NCI-H748 (cell line): ENCODE measurements at regions not wholly inside any gene's neighbourhood (a gene's known extent, or its start where the extent isn't known, plus 50 kb on each side); places are given as distances from the start of the nearest gene placed in this dataset.

Experiments used
- DNase-seq: peaks from one replicate; lab custom pipeline; 2025; ENCODE audit not compliant: unreplicated experiment; lab: John Stamatoyannopoulos, UW

DNA sequence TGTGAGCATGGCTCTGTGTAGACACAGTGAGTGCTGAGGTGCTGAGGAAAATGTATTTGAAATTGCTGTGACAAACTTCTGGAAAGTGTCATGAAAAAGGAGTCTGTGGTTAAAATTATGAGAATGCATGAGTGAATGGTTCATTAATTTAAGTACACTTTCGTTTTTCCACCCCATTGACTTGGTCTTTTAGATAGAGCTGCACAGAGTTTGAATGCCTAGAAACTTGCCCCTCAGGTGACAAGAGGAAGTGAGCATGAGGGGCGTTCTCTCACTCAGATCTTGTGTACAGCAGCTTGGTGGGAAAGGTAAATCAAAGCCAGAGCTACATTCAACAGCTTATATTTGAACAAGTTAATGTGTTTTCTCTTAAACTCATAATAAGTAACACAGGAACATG is 296.8 kb downstream of the WDR72 start:
- DNase-seq, result peak; percentile 6

DNA sequence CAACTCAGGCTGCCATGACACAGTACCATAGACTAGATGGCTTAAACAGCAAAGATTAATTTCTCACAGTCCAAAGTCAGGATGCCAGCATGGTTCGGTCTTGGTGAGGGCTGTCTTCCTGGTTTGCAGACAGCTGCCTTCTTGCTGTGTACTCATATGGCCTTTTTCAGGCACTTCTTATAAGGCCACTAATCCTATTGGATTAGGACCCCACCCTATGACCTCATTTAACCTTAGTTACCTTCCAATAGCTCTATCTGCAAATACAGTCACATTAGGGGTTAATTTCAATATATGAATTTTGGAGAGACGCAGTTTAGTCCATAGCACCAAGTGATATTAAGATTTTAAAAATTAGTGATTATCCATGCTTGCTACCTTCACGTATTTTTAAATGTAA is 297.8 kb downstream of the WDR72 start:
- no peak for DNase-seq

DNA sequence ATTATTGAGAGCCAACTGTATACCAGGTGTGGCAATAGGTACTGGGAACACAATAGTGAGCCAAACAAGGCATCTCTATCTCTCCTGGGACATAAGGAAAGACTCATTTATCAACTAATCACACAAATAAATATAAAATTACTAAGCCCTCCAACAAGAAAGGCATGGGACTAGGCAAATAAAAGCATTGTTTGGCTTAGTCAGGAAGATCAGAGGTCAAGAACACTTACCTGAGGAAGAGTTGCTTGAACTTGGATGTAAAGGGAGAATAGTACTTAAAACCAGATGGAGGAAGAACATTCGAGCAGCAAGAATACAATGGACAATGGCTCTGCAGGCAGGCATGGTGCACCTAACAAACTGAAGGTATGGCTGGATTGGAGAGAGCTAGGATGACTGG is 300.7 kb downstream of the WDR72 start:
- peak; percentile 33 for DNase-seq

DNA sequence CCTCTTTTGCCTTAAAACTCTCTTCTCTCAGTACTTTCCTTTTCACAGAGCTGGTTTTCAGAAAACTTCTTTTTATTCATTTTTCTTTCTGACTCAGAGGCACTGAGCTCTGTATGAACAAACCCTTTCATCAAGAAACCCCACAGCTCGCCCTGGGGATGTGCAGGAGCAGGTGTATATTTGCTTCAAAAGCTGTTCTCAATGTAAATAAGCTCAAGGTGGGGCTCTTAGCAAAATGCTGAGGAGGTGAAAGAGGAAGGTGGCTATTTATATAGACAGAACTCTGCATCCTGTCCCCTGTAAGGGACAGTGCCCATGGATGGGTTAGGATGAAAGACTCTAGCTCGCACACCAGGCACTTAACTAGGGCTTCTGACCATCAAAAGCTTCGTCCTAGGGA is 302.0 kb downstream of the WDR72 start:
- peak; percentile 62 for DNase-seq

DNA sequence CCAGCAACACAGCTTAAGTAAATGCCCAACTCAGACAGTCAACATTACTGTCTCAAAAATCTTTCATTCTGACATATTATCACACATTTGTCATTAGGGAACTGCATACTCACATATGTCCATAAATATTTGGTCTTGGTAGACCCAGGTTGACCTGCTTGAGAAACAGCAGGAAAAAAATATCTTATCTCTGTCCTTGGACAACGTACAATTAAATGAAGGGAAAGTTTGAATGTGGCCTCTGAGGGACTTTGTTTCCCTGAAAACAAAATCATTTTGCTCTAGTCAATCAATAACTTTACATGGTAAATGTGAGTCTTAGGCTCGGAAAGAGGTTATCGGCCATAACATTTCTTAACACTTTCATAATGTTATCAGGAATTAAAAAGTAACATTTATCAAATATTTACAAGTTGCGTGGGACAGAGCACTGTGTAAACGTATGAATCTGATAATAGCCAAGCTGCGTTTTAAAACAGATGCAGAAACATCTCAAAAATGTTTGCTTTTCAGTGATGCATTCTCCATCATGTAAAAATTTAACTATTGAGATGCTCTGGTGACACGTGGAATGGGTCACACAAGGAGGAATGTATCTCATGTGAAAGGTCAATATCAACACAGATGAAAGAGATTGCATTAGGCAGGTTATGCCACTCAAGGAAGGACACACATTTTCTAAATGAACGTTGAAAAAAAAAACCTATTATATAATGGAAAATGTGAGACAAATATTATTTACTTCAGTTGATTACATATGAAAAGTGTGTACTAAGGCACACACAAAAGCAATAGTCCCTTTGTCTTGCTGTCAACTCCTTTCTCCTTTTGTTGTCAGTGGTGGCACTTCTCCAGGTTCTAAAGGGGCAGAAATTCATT is 304.4 kb downstream of the WDR72 start:
- DNase-seq, result no peak

DNA sequence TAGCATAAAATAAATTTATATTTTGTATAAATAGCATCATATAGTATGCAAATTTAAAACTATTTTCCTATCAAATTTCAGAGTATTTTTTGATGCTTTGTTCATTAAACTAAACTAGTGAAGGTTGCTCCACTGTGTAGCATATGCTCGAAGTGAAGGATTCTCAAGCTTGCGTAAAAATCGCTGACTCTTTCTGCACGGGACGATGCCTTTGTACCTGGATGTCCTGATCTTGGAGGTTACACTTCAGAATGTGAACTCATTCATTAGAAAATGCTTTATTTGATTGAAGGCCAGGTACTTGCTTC is 305.0 kb downstream of the WDR72 start:
- DNase-seq, result no peak

DNA sequence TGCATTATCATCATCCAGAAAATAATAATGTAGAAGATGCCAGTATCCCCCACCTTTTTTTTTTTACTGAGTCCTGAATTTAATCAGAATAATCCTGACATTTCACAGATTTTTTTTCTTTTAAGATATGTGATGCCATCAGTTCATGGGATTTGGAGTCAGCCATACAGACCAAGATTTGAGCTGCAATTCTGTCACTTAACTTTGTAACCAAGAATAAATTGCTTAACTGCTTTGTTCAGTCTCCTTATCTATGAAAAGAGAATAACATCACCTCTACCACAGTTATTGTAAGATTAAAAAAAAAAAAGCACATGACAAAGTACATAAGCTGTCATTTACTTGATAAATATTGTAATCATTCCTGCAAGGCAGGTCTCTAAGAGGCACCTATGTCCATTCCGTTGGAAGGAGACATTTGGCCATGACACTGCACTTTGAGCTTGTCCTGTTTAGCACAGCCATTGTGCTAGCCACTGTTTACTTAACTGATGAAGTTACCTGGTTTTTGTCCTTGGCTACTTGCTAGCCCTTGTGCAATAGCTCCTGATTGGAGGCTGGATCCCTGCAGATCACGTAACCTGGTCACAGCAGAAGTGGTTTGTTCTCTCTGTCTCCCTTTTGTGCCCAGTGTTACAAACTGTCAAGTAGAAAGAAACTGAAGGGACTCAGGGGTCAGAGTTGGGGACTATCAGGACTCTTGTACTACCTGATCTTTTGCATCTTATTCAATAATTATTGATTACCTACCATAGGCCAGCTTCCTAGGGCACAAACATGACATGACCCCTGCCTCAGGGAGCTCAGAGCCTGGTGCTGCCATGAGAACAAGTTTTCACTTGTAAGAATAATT is 306.0 kb downstream of the WDR72 start:
- DNase-seq, result peak; percentile 41

DNA sequence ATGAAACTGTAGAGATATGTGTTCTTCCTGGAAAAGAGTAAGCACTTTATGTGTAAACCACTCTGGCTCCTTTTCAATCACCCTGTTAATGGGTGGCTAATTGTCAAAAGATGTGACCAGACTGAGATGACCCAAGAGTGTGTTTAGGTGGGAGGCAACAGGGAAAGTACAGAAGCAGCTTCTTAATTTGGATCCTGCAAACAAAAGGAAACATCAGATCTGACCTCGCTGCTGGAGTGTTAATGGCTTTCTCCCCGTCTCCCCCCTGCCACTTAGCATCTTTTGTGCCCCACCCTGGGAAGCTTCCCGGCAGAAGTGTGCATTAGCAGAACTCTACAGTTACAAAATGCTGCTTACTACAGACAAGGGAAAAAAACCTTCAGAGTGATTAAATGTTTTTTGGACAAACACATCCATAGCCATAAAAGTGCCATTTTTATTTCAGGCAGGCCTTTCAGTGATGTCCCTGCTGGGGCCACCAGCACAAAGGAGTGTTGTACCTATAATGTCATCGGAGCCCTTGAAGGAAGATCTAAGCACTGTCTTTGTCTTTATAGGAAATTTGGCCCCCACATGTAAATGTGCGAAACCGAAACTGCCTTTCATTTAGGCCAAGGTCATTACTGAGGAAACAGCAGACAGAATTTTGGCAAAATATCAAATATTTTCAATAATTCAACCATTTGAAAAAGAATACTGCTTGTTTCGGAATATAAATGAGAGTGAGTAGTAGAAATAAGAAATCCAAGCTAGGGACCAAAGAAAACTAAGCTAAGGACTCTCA is 311.0 kb downstream of the WDR72 start:
- DNase-seq, result peak; percentile 83

DNA sequence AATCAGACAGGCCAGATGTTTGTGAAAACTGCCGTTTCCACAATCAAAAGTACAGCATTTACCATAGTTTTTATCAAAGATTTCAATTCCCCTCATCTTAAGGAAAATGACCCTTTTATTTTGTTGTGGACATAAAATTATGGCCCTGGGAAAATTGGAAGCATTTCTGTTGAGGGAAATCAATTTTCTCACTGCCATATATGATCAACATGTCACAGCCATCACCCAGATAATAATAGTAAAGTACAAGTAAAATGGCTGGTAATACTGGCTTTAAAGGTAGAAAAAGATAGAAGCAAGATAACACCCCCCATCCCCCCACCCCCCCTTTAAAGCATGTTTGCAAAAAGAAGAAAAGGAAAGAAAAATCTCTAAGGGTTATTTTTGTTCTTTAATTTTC is 311.7 kb downstream of the WDR72 start:
- DNase-seq, result no peak

DNA sequence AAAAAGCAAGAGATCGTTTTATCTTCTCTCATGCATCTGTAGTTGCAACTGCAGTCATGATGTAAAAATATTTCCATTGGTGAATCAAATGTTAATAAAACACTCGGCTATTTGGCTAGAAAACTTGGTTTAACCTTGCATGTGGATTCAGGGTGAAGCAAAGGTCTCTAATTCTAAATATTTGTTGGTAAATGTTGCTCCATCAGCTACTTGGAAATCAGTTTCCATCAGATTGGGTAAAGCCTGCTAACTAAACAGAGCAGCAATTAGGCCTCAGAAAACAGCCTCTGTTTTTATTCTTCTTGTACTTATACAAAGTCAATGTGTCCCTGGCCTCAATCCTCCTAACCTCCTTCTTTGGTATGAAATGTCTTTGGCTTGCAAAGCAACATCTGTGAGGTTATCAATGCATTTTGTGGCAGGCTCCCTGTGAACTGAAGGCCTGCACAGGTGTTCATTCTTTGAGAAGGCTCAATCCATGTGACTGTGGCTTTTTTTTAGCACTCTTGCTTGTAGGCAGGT is 312.3 kb downstream of the WDR72 start:
- peak; percentile 19 for DNase-seq

DNA sequence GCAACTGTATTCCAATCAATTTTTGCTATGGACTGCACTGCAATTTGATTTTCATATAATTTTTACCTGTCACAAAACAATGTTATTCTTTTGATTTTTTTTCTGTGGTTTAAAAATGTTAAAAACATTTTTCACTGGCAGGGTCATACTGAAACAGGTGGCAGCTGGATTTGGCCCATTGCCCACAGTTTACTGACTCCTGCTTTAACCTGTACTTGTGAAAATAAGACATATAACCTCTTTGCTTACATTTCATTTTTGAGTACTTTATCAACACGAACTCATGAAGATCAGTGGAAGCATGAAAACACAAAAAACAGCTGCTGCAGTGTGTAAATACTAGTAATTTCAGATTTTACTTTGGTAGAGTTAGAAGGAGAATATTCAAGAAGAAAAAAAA is 313.1 kb downstream of the WDR72 start:
- DNase-seq, result peak; percentile 23

DNA sequence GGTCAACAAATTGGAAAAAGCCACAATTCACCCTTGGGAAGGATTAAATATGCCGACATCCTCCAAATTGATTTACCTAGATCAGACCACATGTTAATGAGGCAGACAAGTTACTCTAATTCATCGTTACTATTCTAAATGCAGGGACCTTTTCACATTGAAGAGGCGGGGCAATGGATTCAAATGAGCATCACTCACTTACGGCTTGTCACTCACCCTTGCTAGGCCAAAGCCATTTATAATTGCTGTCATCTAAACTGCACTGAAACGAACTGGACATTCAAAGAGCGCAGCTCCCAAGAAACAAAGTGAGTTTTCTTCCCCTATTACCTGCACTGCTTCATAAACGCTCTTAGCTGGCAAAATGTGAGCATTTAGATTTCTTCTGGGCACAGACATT is 313.9 kb downstream of the WDR72 start:
- no peak for DNase-seq

DNA sequence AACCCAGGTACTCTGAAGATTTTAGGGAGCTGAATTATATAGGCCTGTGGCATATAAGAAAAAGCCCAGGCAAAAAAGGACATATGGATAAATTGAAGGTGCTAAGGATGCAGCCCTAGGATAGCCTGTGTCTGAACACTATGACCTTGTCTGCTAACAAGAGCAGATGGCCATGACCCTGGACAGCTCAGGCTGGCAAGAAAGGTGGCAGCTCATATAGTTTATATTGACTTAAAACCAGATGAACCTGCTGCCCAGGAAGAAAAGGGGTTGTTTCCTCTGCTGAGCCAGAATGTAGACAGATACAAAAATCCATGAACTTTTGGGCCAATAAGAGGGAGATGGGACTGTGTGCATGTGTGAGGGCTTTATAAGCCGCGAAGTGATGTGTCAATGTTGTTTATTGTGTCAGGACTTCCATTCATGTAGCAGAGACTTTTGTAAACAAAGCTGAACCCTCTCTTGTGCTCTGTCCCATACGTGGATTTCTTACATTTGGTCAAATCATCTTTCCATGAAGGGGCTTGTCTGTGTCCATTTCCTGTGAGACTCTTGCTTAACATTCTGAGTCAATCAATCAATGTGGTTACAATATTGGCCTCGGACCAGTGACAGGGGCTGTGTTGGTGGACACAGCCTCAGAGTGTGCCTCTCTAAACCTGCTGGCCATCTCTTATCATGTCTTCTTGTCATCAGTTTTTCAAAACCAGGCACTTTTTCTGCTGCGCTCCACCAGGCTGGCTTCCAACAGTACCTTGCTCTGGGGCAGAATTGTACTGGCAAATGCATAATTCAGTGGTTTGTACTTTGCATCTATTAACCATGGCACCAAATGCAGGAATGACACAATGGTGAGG is 321.2 kb downstream of the WDR72 start:
- no peak for DNase-seq

DNA sequence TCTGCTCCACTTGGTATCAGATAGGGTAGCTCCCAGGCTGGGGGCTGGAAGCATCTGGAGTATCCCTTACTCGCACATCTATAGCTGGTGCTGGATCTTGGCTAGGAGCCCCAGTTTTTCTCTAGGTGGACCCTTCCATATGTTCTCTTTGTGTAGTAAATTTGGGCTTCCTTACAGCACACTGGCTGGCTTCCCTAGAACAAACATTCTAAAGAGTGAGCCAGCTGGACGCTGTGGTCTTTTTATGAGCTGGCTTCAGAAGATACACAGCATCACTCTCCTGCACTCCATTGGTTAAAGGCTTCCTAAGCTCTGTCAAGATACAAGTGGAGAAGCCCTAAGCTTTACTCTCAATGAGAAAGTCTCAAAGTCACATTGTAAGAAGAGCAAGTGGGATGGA is 322.1 kb downstream of the WDR72 start:
- DNase-seq, result no peak

DNA sequence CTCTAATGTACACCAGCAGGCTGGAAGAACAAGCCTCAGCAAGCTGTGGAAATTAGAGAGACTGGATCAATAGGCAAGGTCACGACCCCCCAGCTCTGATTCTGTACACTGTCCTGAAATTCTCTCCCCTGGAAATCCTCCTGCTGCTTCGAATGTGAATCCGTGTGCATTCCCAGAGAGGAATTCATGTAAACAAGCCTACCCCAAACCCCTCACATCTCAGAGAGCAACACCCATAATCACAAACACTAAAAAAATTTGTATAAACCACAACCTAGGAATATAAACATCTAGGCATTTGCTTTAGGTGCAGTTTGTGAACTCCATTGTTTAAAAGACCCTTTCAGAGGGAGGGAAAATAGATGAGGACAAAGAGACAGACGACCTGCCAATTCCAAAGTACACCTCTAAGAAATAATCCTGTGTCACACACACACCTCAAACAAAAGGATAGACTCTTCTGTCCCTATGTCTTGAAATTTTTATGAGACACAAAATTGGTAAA is 325.2 kb downstream of the WDR72 start:
- DNase-seq, result no peak

DNA sequence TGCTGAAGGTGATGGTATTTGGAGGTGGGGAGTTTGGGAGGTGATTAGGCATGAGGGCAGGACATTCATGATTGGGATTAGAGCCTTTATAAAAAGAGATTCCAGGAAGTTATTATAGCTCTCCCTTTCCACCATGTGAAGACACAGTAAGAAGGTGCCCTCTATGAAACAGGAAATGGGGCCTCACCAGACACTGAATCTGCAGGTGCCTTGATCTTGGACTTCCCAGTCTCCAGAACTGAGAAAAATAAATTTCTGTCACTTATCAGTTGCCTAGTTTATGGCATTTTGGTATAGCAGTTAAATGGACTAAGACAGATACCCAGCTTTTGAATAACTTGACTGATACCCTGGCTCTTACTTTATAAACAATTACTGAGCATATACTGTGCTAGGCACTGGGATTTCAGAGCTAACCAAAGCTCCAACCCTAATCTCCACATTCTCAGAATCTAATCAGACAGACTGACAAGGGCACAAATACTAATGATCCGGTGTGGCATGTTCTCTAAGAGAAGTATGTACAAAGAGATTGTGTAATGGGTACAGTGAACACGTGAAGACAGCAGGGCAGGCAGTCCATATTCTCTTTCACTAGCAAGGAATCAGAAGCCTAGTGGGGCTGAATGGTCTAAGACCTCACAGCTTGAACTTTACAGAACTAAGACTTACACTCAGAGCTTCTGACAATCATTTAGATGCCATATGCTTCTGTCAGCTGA is 343.1 kb downstream of the WDR72 start:
- no peak for DNase-seq

DNA sequence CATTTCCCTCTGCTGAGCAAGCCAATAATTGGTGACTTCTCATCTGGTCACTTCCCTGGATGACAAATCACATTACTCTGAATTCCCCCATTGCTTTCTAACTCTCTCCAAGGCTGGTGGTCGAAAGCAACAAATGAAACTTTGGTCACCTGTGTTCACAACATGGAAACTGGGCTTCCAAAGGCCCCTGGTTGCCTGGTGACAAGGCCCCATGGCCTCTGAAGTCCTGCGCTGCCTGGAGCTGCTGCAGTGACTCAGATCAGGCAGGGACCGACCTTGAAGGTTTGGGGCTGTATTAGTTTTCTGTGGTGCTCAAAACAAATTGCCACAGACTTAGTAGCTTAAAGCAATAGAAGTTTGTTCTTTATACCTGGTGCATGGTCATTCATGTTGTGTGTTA is 345.3 kb downstream of the WDR72 start:
- no peak for DNase-seq

DNA sequence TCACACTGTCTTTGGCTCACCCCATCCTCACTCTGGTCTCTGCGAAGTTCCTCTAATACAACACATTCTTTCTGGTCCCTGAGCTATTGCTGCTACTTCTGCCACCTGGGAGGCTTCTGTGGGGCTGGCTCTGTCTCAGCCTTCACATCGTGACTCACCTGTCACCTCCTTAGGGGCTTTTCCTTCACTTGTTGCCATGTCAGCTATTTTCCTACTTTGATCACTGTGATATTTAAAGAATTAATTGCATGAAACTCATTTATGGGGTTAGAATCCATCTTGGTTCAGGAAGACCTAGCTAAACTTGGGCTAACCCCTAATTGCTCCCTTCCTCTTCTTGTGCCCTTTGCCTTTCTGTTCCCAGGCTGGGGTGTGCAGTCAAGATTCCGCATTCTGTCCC is 346.9 kb downstream of the WDR72 start:
- DNase-seq, result no peak

DNA sequence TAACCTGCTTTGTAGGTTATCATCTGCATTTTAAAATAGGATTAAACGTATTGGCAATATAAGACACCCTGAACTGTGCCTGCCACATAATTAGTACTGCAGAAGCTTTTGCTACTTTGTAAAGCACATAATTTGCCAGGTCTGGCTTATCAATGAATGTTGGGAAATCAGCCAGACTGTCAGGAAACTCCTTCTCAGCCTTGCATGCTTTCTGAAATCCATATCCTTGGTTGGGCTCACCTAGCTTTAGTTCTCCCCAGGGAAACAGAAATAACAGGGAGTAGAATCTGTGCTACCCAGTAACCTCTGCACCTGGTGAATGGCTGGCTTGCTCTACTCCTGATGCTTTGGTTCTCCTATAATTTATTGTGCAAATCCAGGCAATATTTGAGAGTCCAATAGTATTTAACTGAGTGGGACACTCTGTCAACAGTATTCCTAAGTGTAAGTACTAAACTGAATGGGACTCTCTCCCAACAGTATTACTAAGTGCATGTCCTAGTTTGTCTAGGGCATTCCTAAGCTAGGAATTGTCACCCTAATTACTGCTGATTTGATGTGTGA is 354.5 kb downstream of the WDR72 start:
- no peak for DNase-seq
